ENCODE measurements at regions not wholly inside any gene's neighbourhood (a gene's known extent, or its start where the extent isn't known, plus 50 kb on each side); places are given as distances from the start of the nearest gene placed in this dataset.

GRCh38 chr4:126939401-126939800 lies 693.4 kb upstream of the INTU start:
- Histone ChIP-seq H3K4me1 (no peaks in the 10 kb centered on the region), H3K36me3 (no peaks in the 10 kb centered on the region)

GRCh38 chr4:126947536-126947935 lies 685.2 kb upstream of the INTU start:
- H3K27me3 ChIP-seq, result no peaks in the 10 kb centered on the region
- H3K27ac ChIP-seq, result no peak overlapping the region
- no peaks in the 10 kb centered on the region for H3K4me1 ChIP-seq
- TF ChIP-seq POLR2AphosphoS5 (IDR thresholded peaks at IDR 0.05; ENCODE audit: insufficient read depth in 1 of 2, low read depth in 1 of 2) (no peak), CTCF (IDR thresholded peaks at IDR 0.05) (no peak)
- H3K36me3 ChIP-seq, result no peaks in the 10 kb centered on the region
- no peaks in the 10 kb centered on the region for H3K9me3 ChIP-seq
- no peak overlapping the region for H3K4me3 ChIP-seq
- no peak for DNase-seq (ENCODE audit: extremely low spot score in 2 of 2)
- intact Hi-C loops (cut with DNase I), result no loop called here

More at GRCh38 chr4:126939401-126939800, 693.4 kb upstream of the INTU start:
- H3K9me3 ChIP-seq, result no peaks in the 10 kb centered on the region
- no peak overlapping the region for H3K27ac ChIP-seq
- TF ChIP-seq CTCF (IDR thresholded peaks at IDR 0.05), result no peak
- TF ChIP-seq POLR2A (IDR thresholded peaks at IDR 0.05), result no peak
- no peak for TF ChIP-seq POLR2AphosphoS5 (IDR thresholded peaks at IDR 0.05; ENCODE audit: insufficient read depth in 1 of 2, low read depth in 1 of 2)
- H3K27me3 ChIP-seq, result no peaks in the 10 kb centered on the region
- no peak for DNase-seq (ENCODE audit: extremely low spot score in 2 of 2)
- H3K4me3 ChIP-seq, result no peak overlapping the region
- intact Hi-C loops (cut with DNase I), result no loop called here

DNA sequence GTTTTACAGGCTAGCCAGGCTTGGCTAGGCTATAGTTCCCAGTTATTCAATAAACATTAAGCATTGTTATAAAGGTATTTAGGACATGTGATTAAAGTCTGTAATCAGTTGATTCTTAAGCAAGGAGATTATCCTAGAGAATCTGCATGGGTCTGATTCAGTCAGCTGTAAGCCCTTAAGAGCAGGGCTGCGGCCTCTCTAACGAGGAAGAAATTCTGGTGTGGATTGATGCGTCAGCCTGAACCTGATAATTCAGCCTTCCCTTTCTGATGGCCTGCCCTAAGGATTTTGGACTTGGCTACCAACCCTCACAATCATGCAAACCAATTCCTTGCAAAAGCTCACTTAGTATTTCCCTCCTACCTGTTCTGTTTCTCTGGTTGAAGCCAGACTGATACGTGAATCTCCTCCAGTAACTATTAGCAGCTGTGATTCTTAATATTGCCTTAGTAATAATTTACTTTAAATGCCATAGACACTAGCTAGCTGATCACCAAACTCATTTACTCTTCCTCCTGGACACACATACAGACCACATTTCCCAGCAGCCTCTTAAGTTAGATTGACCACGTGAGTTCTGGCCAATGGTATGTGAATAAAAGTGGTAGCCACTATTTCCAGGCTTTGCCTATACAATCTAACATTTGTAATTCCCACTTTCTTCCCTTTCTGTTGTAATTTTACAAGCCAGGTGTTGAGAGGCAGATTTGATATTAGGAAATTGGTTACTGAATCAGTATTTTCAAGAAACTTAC lies 678.0 kb upstream of the INTU start:
- no peak for TF ChIP-seq CTCF (IDR thresholded peaks at IDR 0.05)
- TF ChIP-seq POLR2A (IDR thresholded peaks at IDR 0.05), result no peak
- TF ChIP-seq POLR2AphosphoS5 (IDR thresholded peaks at IDR 0.05; ENCODE audit: insufficient read depth in 1 of 2, low read depth in 1 of 2), result no peak
- Histone ChIP-seq H3K4me1 (no peaks in the 10 kb centered on the region), H3K27me3 (no peaks in the 10 kb centered on the region), H3K36me3 (no peaks in the 10 kb centered on the region), H3K9me3 (no peaks in the 10 kb centered on the region), H3K27ac (no peak overlapping the region), H3K4me3 (no peak overlapping the region)
- DNase-seq (ENCODE audit: extremely low spot score in 2 of 2), result no peak
- intact Hi-C loops (cut with DNase I), result no loop called here

DNA sequence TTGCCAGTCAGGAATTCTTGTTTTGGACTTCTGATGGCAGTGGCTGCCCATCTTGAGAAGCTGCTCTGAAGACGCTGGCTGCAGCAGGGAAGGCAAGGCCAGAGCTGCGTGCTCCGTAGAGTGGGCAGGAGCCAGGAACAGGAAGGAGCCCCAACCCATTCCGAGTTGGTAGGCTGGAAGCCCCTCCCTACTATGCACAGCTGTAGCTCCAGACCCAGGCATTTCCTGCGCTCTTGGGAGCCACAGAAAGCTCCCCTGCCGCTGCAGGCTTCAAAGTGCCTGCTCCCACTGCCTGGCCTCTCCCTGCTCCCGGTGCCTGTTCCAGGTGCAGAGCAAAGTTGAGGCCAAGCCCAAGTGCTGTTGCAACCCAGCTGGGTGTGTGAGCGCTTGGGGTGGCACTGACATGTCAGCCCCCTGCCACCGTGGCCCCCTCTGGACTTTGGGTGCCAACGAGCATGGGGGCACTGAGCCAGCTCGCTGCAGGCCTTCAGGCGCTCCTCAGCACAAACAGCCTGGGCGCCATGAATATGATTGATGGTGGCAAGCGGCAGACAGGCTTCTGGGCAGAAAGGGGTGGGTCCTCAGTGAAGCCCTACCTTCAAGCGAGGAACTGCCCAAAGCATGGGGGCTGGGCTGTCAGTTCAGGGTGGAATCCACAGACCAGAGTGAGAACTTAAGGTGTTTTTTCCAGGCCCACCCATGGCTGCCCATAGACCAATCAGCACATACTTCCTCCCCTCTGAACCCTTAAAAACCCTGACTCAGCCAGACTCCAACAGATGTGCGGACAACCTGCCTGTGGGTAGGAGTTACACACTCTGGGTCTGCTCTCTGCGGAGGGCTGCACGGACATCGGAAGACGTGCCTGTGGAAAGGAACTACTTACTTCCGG lies 677.2 kb upstream of the INTU start:
- no peaks in the 10 kb centered on the region for H3K36me3 ChIP-seq
- DNase-seq (ENCODE audit: extremely low spot score in 2 of 2), result no peak
- TF ChIP-seq POLR2AphosphoS5 (IDR thresholded peaks at IDR 0.05; ENCODE audit: insufficient read depth in 1 of 2, low read depth in 1 of 2) (no peak), CTCF (IDR thresholded peaks at IDR 0.05) (no peak), POLR2A (IDR thresholded peaks at IDR 0.05) (no peak)
- no peaks in the 10 kb centered on the region for H3K27me3 ChIP-seq
- H3K27ac ChIP-seq, result no peak overlapping the region
- no peaks in the 10 kb centered on the region for H3K9me3 ChIP-seq
- H3K4me1 ChIP-seq, result no peaks in the 10 kb centered on the region
- intact Hi-C loops (cut with DNase I), result no loop called here
- H3K4me3 ChIP-seq, result no peak overlapping the region
